ENCODE measurements at regions not wholly inside any gene's neighbourhood (a gene's known extent, or its start where the extent isn't known, plus 50 kb on each side); places are given as distances from the start of the nearest gene placed in this dataset.

DNA sequence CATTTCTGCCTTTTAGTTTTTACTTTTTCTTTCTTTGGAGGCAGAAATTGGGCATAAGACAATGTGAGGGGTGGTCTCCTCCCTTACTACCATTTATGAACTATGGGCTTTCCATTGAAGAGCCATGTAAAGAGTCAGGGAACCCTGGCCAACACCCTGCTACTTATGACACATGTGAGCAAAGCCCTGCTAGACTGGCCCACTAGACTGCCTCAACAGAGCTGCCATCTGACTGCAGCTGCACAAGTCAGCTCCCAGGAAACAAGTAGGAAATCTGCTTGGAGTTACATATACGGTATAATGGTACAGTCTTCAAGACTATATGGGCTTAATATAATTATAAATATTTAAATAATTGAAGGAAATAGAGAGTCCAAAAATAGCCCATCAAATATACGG is 816.8 kb downstream of the TRIB2 start:
- TF ChIP-seq, protein P1, sequence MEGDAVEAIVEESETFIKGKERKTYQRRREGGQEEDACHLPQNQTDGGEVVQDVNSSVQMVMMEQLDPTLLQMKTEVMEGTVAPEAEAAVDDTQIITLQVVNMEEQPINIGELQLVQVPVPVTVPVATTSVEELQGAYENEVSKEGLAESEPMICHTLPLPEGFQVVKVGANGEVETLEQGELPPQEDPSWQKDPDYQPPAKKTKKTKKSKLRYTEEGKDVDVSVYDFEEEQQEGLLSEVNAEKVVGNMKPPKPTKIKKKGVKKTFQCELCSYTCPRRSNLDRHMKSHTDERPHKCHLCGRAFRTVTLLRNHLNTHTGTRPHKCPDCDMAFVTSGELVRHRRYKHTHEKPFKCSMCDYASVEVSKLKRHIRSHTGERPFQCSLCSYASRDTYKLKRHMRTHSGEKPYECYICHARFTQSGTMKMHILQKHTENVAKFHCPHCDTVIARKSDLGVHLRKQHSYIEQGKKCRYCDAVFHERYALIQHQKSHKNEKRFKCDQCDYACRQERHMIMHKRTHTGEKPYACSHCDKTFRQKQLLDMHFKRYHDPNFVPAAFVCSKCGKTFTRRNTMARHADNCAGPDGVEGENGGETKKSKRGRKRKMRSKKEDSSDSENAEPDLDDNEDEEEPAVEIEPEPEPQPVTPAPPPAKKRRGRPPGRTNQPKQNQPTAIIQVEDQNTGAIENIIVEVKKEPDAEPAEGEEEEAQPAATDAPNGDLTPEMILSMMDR (conservative IDR thresholded peaks at IDR 0.05; ENCODE audit: control insufficient read depth, insufficient read depth, low read depth, low read length), result no peak
- H3K4me3 ChIP-seq (ENCODE audit: control insufficient read depth, low read depth, low read length), result no peak overlapping the region
- no peak for DNase-seq (ENCODE audit: low read depth)

DNA sequence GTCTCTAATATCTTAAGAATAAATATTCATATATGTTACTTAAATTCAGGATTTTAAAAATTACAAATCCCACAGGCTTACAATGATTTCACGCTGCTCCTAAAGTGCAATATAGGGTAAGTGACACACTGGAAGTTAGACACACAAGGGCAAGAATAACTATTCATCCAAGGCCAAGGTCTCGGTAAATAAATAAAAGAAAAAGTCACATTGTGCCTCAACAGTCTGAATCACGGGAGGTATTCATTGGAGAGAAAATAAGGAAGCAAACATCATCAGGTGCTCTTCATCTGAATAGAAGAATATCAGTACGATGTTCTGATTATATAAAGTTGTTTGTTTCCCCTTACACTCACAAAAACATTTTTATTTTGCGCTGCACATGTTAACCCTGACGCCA is 820.2 kb downstream of the TRIB2 start:
- no peak overlapping the region for H3K4me3 ChIP-seq (ENCODE audit: control insufficient read depth, low read depth, low read length)
- TF ChIP-seq, protein P1 (conservative IDR thresholded peaks at IDR 0.05; ENCODE audit: control insufficient read depth, insufficient read depth, low read depth, low read length), result no peak
- no peak for DNase-seq (ENCODE audit: low read depth)

DNA sequence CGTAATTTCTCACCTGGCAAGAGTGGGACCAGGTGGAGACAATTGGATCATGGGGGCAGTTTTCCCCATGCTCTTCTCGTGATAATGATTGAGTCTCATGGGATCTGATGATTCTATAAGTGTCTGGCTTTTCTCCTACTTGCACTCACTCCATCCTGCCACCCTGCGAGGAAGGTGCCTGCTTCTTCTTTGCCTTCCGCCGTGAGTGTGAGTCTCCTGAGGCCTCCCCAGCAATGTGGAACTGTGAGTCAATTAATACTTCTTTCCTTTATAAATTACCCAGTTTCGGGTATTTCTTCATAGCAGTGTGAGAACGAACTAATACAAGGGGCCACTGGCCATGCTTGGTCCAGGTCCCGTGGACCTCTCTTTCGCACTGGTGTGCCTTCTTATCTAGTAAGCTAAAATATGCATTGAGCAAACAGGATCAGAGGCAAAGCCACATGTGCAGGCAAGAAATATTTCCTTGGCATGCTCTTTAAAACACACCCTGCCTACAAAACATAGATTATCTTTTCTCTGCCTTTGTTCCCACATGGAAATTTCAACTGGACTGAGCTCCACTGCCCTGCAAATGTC is 821.1 kb downstream of the TRIB2 start:
- no peak for DNase-seq (ENCODE audit: low read depth)
- TF ChIP-seq, protein P1 (conservative IDR thresholded peaks at IDR 0.05; ENCODE audit: control insufficient read depth, insufficient read depth, low read depth, low read length), result no peak

DNA sequence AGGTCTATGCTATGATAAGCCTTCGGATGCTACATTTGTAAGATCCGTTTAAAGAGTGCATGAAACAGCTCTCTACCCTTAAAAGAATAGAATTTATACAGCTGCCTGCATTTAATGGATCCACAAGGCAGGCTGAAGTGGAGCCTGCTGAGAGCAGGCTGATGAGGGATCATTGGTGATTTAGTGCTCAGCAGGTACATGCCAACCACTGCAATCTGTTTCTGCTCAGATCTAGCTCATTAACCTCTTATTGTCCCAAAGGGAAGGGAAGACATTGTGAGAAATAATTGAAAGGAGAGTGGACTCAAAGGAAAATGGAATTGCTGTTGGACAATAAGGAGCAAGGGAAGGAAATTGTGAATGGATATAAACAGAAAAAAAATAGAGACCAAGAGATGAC is 822.6 kb downstream of the TRIB2 start:
- DNase-seq (ENCODE audit: low read depth), result no peak
- H3K4me3 ChIP-seq (ENCODE audit: control insufficient read depth, low read depth, low read length), result no peak overlapping the region
- TF ChIP-seq, protein P1 (conservative IDR thresholded peaks at IDR 0.05; ENCODE audit: control insufficient read depth, insufficient read depth, low read depth, low read length), result no peak

More for the DNA sequence above, 821.1 kb downstream of the TRIB2 start:
- H3K4me3 ChIP-seq (ENCODE audit: control insufficient read depth, low read depth, low read length), result no peak overlapping the region

DNA sequence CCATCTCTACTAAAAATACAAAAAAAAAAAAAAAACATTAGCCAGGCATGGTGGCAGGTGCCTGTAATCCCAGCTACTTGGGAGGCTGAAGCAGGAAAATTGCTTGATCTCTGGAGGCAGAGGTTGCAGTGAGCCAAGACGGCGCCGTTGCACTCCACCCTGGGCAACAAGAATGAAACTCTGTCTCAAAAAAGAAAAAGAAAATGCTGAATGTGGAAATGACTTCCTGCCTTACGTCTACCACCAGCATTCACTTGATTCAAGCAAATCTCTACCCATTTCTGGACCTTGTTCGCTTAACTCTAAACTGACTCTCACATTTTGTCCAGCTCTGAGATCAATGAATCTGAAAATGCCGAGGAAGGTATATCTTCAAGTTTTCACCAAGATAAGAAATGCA is 825.3 kb downstream of the TRIB2 start:
- TF ChIP-seq, protein P1 (conservative IDR thresholded peaks at IDR 0.05; ENCODE audit: control insufficient read depth, insufficient read depth, low read depth, low read length), result no peak
- DNase-seq (ENCODE audit: low read depth), result no peak
- no peak overlapping the region for H3K4me3 ChIP-seq (ENCODE audit: control insufficient read depth, low read depth, low read length)

DNA sequence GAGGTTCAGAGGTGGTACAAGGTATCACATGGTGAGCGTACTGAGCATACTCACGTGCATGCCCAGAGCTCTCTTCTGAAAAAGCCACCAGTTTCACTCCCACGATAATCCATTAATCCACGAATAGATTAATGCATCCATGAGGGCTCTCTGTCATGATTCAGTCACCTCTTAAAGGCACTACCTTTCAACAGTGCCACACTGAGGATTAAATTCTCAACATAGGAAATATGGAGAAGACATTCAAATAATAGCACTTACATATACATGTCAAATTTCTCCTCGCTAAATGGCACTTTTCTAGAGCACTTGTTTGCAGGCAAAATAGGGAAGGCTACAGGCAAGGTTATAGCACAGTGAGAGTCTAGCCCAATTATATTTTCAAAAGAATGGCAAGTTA is 825.9 kb downstream of the TRIB2 start:
- DNase-seq (ENCODE audit: low read depth), result no peak
- no peak overlapping the region for H3K4me3 ChIP-seq (ENCODE audit: control insufficient read depth, low read depth, low read length)
- TF ChIP-seq, protein P1 (conservative IDR thresholded peaks at IDR 0.05; ENCODE audit: control insufficient read depth, insufficient read depth, low read depth, low read length), result no peak

DNA sequence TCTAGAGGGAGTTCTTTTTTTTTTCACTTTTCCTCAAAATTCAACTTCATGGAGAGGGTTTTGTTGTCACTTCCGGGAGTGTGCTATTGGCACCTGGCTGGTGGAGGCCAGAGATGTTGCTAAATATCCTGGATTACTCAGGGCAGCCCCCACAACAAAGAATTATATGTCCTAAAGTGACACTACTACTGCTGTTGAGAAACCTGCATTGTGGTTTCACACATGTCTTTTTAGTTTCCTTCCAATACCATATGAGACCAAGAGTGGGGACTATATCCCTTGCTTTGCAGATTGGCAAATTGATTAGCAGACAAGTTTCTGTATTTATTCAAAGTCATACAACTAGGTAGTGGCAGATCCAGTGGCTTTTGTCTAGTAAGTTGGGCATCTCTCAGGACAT is 826.8 kb downstream of the TRIB2 start:
- TF ChIP-seq, protein P1 (conservative IDR thresholded peaks at IDR 0.05; ENCODE audit: control insufficient read depth, insufficient read depth, low read depth, low read length), result no peak
- no peak for DNase-seq (ENCODE audit: low read depth)
- H3K4me3 ChIP-seq (ENCODE audit: control insufficient read depth, low read depth, low read length), result no peak overlapping the region

All from fibroblast of mammary gland (primary cell).